Testis (tissue), 2 donors: ENCODE measurements at regions not wholly inside any gene's neighbourhood (a gene's known extent, or its start where the extent isn't known, plus 50 kb on each side); places are given as distances from the start of the nearest gene placed in this dataset.

Experiments
- DNase-seq: peaks from one replicate; pipeline ENCODE4 v3.0.0-alpha.2; 2019
- H3K27ac ChIP-seq, 2 donors: fragments of 200-600 bp; sonication (generic); one replicate each; pipeline ENCODE4 v1.5.1; 2019
- H3K27me3 ChIP-seq: fragments of 200-600 bp; sonication (generic); one replicate; pipeline ENCODE4 v1.5.1; 2019
- H3K36me3 ChIP-seq: fragments of 200-600 bp; sonication (generic); one replicate; pipeline ENCODE4 v1.5.1; 2017; ENCODE audit warnings: low read depth; ENCODE audit errors: missing control alignments
- H3K4me1 ChIP-seq: fragments of 200-600 bp; sonication (generic); one replicate; pipeline ENCODE4 v1.5.1; 2019
- H3K4me3 ChIP-seq, 2 donors: fragments of 200-600 bp; sonication (generic); one replicate each; pipeline ENCODE4 v1.5.1; 2017 to 2019
- H3K9me3 ChIP-seq: fragments of 200-600 bp; sonication (generic); one replicate; pipeline ENCODE4 v1.5.1; 2017
- POLR2A ChIP-seq: fragments of 450-650 bp; IDR thresholded peaks from one replicate; pipeline ENCODE4 v1.6.1; 2017; ENCODE audit warnings: antibody characterized with exemption, mild to moderate bottlenecking, moderate library complexity
- WGBS, 2 donors: methylation state at CpG; one replicate each; pipeline ENCODE4 v1.1.5; 2018; 5-methylcytosine and 5-hydroxymethylcytosine counted together
- intact Hi-C: fragments of 100-400 bp; cut with DNase I; formaldehyde crosslinking; loops from one replicate; pipeline ENCODE4 v1.15.1; 2023; ENCODE audit warnings: low total_unique reads
- TF ChIP-seq, protein P1 (sequence below), 3 experiments: fragments of 450-650 bp in 2 of 3; fragments of 200-600 bp in 1 of 3; sonication (generic) in 1 of 3; IDR thresholded peaks; one replicate each; pipeline ENCODE4 v1.5.1; 2016 to 2019; ENCODE audit warnings: antibody characterized with exemption in 3 of 3, mild to moderate bottlenecking in 2 of 3, moderate library complexity in 1 of 3

DNA sequence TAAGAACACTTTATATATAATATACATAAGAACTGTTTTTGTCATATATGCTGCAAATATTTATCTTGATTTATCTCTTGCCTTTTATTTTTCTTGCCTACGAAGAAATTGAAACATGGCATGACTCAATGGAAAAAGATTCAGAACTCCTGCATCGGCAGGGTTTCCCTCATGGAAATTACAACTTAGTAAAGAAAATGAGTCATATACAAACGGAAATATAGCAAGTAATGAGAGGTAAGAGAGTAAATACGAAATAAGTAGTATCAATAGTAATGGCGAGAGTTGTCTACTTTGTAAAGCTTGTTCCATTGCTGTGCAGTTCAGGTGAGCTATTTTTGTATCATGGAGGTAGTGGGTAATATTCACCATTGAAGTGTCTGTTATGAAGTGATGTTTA lies 350.4 kb downstream of the DDX10 start:
- Histone ChIP-seq H3K4me1 (no peaks in the 10 kb centered on the region), H3K27ac (no peak overlapping the region), H3K27me3 (no peaks in the 10 kb centered on the region), H3K4me3 (no peak overlapping the region), H3K36me3 (no peaks in the 10 kb centered on the region), H3K9me3 (no peaks in the 10 kb centered on the region)
- TF ChIP-seq, protein P1, sequence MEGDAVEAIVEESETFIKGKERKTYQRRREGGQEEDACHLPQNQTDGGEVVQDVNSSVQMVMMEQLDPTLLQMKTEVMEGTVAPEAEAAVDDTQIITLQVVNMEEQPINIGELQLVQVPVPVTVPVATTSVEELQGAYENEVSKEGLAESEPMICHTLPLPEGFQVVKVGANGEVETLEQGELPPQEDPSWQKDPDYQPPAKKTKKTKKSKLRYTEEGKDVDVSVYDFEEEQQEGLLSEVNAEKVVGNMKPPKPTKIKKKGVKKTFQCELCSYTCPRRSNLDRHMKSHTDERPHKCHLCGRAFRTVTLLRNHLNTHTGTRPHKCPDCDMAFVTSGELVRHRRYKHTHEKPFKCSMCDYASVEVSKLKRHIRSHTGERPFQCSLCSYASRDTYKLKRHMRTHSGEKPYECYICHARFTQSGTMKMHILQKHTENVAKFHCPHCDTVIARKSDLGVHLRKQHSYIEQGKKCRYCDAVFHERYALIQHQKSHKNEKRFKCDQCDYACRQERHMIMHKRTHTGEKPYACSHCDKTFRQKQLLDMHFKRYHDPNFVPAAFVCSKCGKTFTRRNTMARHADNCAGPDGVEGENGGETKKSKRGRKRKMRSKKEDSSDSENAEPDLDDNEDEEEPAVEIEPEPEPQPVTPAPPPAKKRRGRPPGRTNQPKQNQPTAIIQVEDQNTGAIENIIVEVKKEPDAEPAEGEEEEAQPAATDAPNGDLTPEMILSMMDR (IDR thresholded peaks at IDR 0.05), result no peak
- TF ChIP-seq POLR2A, result no peak
- 85 to 91% methylated on average over 5 of the region's 5 CpGs for WGBS, 2 donors
- intact Hi-C loops, result no loop called here
- no peak for DNase-seq

DNA sequence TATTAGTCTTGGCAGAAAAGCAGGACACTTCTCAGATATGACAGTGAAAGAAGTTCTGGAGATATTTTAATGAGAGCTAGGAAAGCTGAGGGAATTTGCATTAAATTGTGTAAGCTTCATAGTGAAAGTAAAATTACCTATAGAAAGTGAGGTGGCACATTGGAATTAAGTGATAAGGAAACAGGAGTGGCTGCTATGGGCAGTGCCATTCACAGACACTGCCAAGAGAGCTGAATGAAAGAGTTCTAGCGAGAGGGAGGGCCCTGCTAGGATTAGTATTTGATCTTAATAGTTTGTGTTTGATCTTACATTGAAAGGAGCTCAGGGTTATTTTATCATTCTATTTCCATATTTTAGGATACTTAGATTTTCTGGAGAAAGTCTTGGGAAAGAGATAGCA lies 351.9 kb downstream of the DDX10 start:
- Histone ChIP-seq H3K9me3 (no peaks in the 10 kb centered on the region), H3K27ac (no peak overlapping the region), H3K4me1 (no peaks in the 10 kb centered on the region), H3K27me3 (no peaks in the 10 kb centered on the region), H3K4me3 (no peak overlapping the region), H3K36me3 (no peaks in the 10 kb centered on the region)
- WGBS, 2 donors, result 40 to 87% methylated on average over 1 of the region's 1 CpG
- intact Hi-C loops, result no loop called here
- no peak for DNase-seq
- TF ChIP-seq, protein P1 (IDR thresholded peaks at IDR 0.05), result no peak
- no peak for TF ChIP-seq POLR2A

DNA sequence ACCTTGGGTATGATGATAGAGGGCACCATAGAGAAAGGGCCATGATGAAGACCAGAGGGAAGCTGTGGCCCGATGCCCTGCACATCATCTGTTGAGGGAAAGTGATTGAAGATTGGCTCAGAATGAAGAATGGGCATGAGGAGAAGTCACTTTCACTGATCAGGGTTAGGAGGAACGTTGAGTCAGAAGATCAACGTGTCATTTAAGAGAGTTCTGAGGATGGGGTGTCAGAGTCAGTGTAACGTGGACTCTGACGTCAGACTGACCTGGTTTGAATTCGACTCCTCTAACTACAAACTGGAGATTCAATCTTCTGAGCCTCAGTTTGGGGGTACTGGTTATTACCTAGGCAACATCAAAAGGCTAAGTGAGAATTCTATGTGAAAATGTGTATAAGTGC lies 352.6 kb downstream of the DDX10 start:
- WGBS, 2 donors, result 88 to 94% methylated on average over 6 of the region's 6 CpGs
- no peaks in the 10 kb centered on the region for H3K36me3 ChIP-seq
- H3K4me3 ChIP-seq, result no peak overlapping the region
- no peaks in the 10 kb centered on the region for H3K27me3 ChIP-seq
- intact Hi-C loops, result no loop called here
- no peak overlapping the region for H3K27ac ChIP-seq
- DNase-seq, result no peak
- no peaks in the 10 kb centered on the region for H3K9me3 ChIP-seq
- H3K4me1 ChIP-seq, result no peaks in the 10 kb centered on the region
- no peak for TF ChIP-seq POLR2A
- TF ChIP-seq, protein P1 (IDR thresholded peaks at IDR 0.05), result no peak

DNA sequence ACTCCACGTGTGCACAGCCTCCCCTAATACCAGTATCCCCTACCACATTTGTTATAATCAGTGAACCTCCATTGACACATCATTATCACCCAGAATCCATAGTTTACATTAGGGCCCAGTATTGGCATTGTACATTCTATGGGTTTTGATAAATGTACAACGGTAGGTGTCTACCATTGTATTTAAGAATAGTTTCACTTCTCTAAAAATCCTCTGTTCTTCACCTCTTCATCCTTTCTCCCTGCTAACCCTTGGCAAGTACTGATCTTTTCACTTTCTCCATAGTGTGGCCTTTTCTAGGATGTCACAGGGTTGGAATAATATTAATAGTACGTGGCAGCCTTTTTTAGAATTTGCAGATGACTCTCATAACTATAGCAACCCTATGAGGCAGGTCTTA lies 353.8 kb downstream of the DDX10 start:
- H3K4me1 ChIP-seq, result no peaks in the 10 kb centered on the region
- 80 to 93% methylated on average over 3 of the region's 3 CpGs for WGBS, 2 donors
- TF ChIP-seq, protein P1 (IDR thresholded peaks at IDR 0.05), result no peak
- no peaks in the 10 kb centered on the region for H3K27me3 ChIP-seq
- intact Hi-C loops, result no loop called here
- no peak for DNase-seq
- H3K27ac ChIP-seq, result no peak overlapping the region
- no peaks in the 10 kb centered on the region for H3K9me3 ChIP-seq
- no peak overlapping the region for H3K4me3 ChIP-seq
- no peaks in the 10 kb centered on the region for H3K36me3 ChIP-seq

DNA sequence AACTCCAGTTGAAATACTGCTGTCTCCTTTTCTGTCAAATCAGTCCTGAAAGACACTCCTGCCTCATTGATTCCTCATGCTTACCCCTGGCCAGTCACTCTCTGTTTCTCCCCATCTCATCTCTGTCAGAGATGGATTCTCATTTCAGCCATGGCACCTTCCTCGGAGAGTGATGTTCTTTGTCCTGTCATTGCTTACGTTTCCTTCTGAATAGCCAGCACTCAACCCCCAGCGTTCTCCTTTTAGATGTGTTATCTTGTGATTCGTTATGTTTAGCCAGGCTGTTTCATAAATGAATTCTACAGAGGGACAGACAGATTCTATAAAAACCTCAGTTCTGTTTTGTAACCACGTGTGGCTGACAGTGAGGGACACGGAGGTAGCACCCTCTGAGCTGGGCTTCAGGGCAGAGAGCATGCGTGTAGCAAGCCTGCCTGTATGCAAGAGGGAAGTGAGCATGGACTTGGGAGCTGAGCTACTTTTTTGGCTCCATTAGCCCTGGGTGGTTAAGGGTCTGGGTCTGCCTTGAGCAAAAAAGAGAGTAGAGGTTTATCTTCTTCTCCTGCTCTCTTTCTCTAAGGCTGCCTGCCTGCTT lies 354.6 kb downstream of the DDX10 start:
- Histone ChIP-seq H3K27ac (no peak overlapping the region), H3K9me3 (no peaks in the 10 kb centered on the region), H3K27me3 (no peaks in the 10 kb centered on the region), H3K4me3 (no peak overlapping the region), H3K4me1 (no peaks in the 10 kb centered on the region), H3K36me3 (no peaks in the 10 kb centered on the region)
- no peak for TF ChIP-seq POLR2A
- TF ChIP-seq, protein P1 (IDR thresholded peaks at IDR 0.05), result no peak
- intact Hi-C loops, result no loop called here
- DNase-seq, result no peak
- 87 to 90% methylated on average over 7 of the region's 7 CpGs for WGBS, 2 donors
